Keratinocyte (primary cell): ENCODE measurements at regions not wholly inside any gene's neighbourhood (a gene's known extent, or its start where the extent isn't known, plus 50 kb on each side); places are given as distances from the start of the nearest gene placed in this dataset.

Experiments
- DNase-seq: peaks from one replicate; pipeline ENCODE4 v3.0.0-alpha.2; 2011; ENCODE audit warnings: low read depth, missing footprints, low spot score
- FAIRE-seq: peaks from 2 replicates; lab custom pipeline; 2011; peaks lifted over from hg19 to GRCh38; lab: Jason Lieb, UNC
- H2AFZ ChIP-seq: 2 replicates; pipeline ENCODE4 v1.6.0; 2012; ENCODE audit warnings: low read length, control low read depth, inconsistent platforms; ENCODE audit not compliant: control insufficient read depth
- H3K27ac ChIP-seq: 2 replicates; pipeline ENCODE4 v1.5.1; 2011; ENCODE audit warnings: low read length; ENCODE audit not compliant: control insufficient read depth, insufficient read depth
- H3K27me3 ChIP-seq: 3 replicates; pipeline ENCODE4 v1.6.0; 2011; ENCODE audit warnings: low read length; ENCODE audit not compliant: control insufficient read depth, insufficient read depth; ENCODE audit errors: extremely low read depth
- H3K36me3 ChIP-seq, 2 experiments: 2 replicates in 1 of 2; 3 replicates in 1 of 2; pipeline ENCODE4 v1.5.1; 2011; ENCODE audit warnings: low read length in 2 of 2, mild to moderate bottlenecking in 1 of 2; ENCODE audit not compliant: control insufficient read depth in 2 of 2, insufficient read depth in 2 of 2; ENCODE audit errors: extremely low read depth in 1 of 2
- H3K4me1 ChIP-seq: 3 replicates; pipeline ENCODE4 v1.5.1; 2011; ENCODE audit warnings: low read length; ENCODE audit not compliant: control insufficient read depth, insufficient read depth; ENCODE audit errors: extremely low read depth
- H3K4me2 ChIP-seq: 3 replicates; pipeline ENCODE4 v1.6.0; 2011; ENCODE audit warnings: low read depth, low read length; ENCODE audit not compliant: control insufficient read depth, insufficient read depth; ENCODE audit errors: extremely low read depth
- H3K4me3 ChIP-seq, 3 experiments: fragments of 200-600 bp in 1 of 3; sonication (generic) in 1 of 3; 2 replicates in 2 of 3; 3 replicates in 1 of 3; pipeline ENCODE4 v1.5.1; 2011 to 2016; ENCODE audit warnings: low read length in 3 of 3, mild to moderate bottlenecking in 3 of 3, control low read depth in 2 of 3, inconsistent platforms in 1 of 3, low read depth in 1 of 3, mixed read lengths in 1 of 3, mixed run types in 1 of 3, moderate library complexity in 1 of 3; ENCODE audit not compliant: control insufficient read depth in 2 of 3, insufficient read depth in 2 of 3; ENCODE audit errors: extremely low read depth in 1 of 3
- H3K79me2 ChIP-seq: 2 replicates; pipeline ENCODE4 v1.6.0; 2012; ENCODE audit warnings: low read length; ENCODE audit not compliant: control insufficient read depth, insufficient read depth
- H3K9ac ChIP-seq: 3 replicates; pipeline ENCODE4 v1.6.0; 2011; ENCODE audit warnings: low read length; ENCODE audit not compliant: control insufficient read depth, insufficient read depth; ENCODE audit errors: extremely low read depth
- H3K9me1 ChIP-seq: 3 replicates; pipeline ENCODE4 v1.6.0; 2011; ENCODE audit warnings: low read length; ENCODE audit not compliant: control insufficient read depth, insufficient read depth; ENCODE audit errors: extremely low read depth
- H3K9me3 ChIP-seq: 2 replicates; pipeline ENCODE4 v1.5.1; 2012; ENCODE audit warnings: low read depth, low read length; ENCODE audit not compliant: control insufficient read depth
- H4K20me1 ChIP-seq: 3 replicates; pipeline ENCODE4 v1.6.0; 2011; ENCODE audit warnings: low read length; ENCODE audit not compliant: control insufficient read depth, insufficient read depth; ENCODE audit errors: extremely low read depth
- CTCF ChIP-seq, 3 experiments: IDR thresholded peaks in 1 of 3; conservative IDR thresholded peaks in 1 of 3; optimal IDR thresholded peaks in 1 of 3; 2 replicates in 2 of 3; 3 replicates in 1 of 3; pipeline versions ENCODE3 to v1.5.1; 2011; ENCODE audit warnings: low read length in 3 of 3, mild to moderate bottlenecking in 3 of 3, moderate library complexity in 2 of 3, control low read depth in 1 of 3, inconsistent platforms in 1 of 3; ENCODE audit not compliant: insufficient read depth in 2 of 3; ENCODE audit errors: extremely low read depth in 1 of 3
- EZH2 ChIP-seq: IDR thresholded peaks from one replicate; pipeline ENCODE4 v1.6.1; 2012; ENCODE audit warnings: inconsistent platforms, mild to moderate bottlenecking, low read length, moderate library complexity
- dilution Hi-C: fragments of 300-500 bp; cut with MboI; formaldehyde crosslinking; loops from one replicate; pipeline ENCODE4 v1.7.0; 2020; ENCODE audit warnings: low sequenced_read_pairs; ENCODE audit not compliant: extremely low pct_ligation_motif_present

GRCh38 chr10:128751284-128751683 lies 625.1 kb upstream of the MKI67 start:
- no peak overlapping the region for H3K9ac ChIP-seq
- no peak overlapping the region for H3K4me3 ChIP-seq
- H3K4me1 ChIP-seq, result no peaks in the 10 kb centered on the region
- DNase-seq (no peak), FAIRE-seq (no peak)
- no peaks in the 10 kb centered on the region for H3K27me3 ChIP-seq
- no peaks in the 10 kb centered on the region for H3K36me3 ChIP-seq
- dilution Hi-C loops, result no loop called here
- no peaks in the 10 kb centered on the region for H3K9me1 ChIP-seq
- no peaks in the 10 kb centered on the region for H3K9me3 ChIP-seq
- no peak overlapping the region for H3K4me2 ChIP-seq
- no peaks in the 10 kb centered on the region for H4K20me1 ChIP-seq
- no peaks in the 10 kb centered on the region for H3K79me2 ChIP-seq
- TF ChIP-seq CTCF (optimal IDR thresholded peaks at IDR 0.05 in 1 of 3, IDR thresholded peaks at IDR 0.05 in 1 of 3, conservative IDR thresholded peaks at IDR 0.05 in 1 of 3; ENCODE audit: extremely low read depth in 1 of 3, insufficient read depth in 2 of 3, low read length in 3 of 3), result no peak
- no peak overlapping the region for H3K27ac ChIP-seq
- H2AFZ ChIP-seq, result no peak overlapping the region

- Histone ChIP-seq H3K4me1 (no peaks in the 10 kb centered on the region), H3K79me2 (no peaks in the 10 kb centered on the region), H4K20me1 (no peaks in the 10 kb centered on the region), H2AFZ (no peak overlapping the region), H3K4me2 (no peak overlapping the region), H3K9me1 (no peaks in the 10 kb centered on the region), H3K27me3 (no peaks in the 10 kb centered on the region), H3K9me3 (no peaks in the 10 kb centered on the region), H3K36me3 (no peaks in the 10 kb centered on the region), H3K27ac (no peak overlapping the region), H3K9ac (no peak overlapping the region), H3K4me3 (no peak overlapping the region)
- dilution Hi-C loops, result no loop called here
- DNase-seq, result no peak
- no peak for FAIRE-seq
- TF ChIP-seq EZH2, result no peak
- TF ChIP-seq CTCF (optimal IDR thresholded peaks at IDR 0.05 in 1 of 3, IDR thresholded peaks at IDR 0.05 in 1 of 3, conservative IDR thresholded peaks at IDR 0.05 in 1 of 3; ENCODE audit: extremely low read depth in 1 of 3, insufficient read depth in 2 of 3, low read length in 3 of 3), result no peak
Measured at GRCh38 chr10:128751851-128752250, 625.6 kb upstream of the MKI67 start.
